ENCODE measurements at regions not wholly inside any gene's neighbourhood (a gene's known extent, or its start where the extent isn't known, plus 50 kb on each side); places are given as distances from the start of the nearest gene placed in this dataset.
"Not testable (repeated sequence)": the region's sequence is repeated elsewhere in the genome, so short reads cannot be mapped to it uniquely, and the experiment has no call there.

DNA sequence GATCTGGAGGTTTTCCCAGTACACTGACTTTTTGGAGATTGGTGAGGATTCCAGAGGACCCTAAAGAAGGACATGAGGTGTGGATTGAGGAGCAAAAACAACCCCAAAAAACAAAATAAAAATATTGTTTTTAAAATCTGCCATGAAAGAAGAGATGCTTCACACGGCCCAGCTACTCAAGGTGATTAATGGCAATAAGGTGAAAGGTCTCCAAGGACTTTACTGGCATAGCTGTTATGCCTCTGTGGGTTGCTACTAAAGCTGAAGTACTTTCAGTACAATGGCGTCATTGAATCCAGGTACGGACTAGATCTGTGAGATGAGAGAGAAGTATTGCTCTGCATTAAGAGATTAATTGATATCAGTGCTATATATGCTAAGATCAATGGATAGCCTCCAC lies 606.4 kb downstream of the TDRD15 start:
- no peak for DNase-seq

DNA sequence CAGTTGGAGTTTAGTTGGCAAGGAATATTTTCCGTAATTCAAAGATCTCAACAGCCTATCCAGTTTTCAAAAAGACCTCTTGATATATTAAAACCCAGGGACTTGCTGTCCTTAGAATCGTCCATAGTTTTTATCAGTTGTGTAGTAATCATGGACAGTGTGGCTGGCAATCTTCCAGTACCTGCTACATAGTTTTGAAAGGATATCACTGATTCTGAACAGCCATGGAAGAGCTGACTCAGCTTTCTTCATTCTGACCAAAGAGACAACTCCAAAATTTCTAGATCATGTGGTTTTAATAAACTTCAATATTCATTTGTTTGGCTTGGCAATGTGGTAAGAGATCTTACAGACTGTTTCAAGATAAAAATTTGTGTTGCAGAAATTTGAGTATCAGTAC lies 616.7 kb downstream of the TDRD15 start:
- no peak for DNase-seq

DNA sequence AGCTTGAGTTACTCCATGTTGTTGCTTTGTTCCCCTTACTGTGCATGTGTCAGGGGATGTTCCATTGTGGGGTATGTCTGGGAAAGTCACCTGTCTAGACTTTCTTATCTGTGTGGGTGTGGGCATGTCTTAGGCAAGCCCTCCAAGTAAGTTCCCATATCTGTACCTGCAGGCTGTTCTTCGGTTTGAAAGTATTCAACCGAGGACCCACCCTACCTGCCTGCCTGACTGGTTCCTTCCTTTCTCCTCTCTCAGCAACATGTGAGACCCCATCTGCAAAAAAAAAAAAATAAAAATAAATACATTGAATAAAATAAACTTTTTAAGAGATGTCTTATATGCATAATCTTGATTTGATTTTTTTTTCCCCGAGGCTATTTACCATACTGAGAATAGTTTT lies 622.7 kb downstream of the TDRD15 start:
- no peak for DNase-seq

DNA sequence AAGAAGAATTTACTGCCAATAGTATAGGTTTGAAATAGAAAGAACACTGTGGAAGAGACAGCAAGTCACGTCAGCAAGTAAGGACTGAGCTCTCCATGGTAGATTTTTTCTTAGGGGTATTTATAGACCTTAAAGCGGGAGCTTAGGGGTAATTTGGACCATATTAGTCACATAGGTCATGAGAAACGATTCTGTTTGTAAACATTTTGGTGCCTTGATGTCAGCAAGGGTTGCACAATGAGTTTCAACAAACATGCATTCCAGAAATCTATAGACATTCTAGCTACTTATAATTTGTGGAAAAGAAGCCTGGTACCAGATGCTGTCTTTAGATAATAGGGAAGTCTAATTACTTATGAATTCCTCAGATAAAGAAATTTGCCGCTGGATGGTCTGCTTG lies 624.7 kb downstream of the TDRD15 start:
- DNase-seq = no peak

DNA sequence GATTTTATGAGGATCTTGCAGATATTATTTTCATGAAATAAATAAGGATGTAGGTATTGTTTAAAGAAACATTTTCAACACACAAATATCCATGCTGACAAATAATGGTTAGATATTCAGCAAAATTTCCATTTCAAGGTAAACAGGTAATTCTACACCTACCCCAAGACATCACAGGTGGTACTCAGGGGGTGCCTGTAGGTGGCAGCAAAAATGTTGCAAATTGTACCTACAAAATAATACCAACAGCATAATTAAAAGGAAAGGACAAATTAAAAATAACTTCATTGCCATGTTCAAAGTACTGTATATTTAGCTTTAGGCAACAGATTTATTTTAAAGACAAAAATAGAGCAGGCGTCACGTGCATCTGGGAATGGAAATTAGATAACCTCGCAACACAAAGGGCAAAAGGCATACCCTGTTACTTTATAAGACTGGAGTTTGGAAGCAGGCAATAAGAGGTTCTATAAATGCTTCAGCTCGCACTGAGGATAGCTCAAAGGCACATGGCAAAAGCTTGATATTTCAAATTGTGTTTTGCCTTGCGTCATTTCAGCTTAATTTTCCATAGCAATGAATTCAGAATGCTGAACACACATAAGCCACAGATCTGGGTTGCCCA lies 630.5 kb downstream of the TDRD15 start:
- no peak for DNase-seq

DNA sequence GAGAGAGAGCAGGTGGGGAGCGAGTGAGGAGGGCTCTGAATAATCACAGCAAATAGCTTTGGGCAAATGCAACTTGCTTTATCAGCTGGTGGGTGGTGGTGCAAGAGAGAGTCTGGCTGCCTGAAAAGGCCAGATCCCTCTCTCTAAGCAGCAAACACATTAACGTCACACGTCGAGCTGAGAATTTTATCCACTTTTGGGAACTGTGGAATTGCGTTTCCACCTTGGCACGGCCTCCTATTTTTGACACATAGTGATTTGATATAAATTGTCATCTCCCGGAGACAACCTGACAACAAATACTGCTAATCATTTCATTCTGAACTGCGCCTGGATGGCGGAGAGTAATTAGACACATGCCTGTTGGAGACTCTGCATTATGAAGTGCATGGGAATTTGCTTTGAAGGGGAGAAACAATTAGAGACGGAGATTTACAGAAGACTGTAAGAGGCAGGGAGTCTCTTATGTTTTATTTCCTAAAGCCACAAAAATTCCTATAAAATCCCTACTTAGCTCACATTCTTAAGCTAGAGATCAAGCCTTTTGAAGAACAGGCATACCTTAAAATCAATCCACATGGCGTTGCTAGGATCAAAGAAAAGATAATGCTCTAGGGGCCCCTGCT lies 634.1 kb downstream of the TDRD15 start:
- no peak for DNase-seq

DNA sequence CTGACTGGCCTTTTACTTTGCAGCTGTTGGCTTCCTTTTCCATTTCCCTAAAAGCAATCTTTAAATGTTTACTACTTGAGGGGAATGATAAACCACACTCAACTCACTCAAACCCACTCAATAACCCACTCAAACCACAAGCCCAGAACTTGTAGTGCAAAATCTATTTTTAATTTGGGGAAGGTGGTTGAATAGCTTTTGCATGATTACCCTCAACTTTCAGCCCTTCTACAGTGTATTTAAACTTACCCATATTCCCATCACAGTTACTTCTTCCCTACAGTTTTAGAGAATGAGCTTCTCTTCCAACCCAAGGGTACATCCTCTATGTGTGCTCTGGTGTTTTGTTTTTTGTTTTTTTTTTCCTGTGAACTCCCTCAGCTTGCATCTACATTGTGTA lies 636.1 kb downstream of the TDRD15 start:
- peak; percentile 1 to 5 for DNase-seq

DNA sequence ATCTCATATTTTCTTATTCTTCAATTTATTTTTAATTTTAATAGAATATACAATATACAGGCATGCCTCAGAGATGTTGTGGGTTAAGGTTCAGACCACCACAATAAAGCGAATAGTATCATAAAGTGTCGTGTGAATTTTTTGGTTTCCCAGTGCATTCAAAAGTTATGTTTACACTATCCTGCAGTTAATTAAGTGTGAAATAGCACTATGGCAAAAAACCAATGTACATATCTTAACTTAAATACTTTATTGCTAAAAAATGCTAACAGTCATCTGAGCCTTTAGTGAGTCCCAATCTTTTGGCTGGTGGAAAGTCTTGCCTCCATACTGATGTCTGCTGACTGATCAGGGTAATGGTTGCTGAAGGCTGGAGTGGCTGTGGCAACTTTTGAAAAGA lies 637.6 kb downstream of the TDRD15 start:
- DNase-seq = no peak

DNA sequence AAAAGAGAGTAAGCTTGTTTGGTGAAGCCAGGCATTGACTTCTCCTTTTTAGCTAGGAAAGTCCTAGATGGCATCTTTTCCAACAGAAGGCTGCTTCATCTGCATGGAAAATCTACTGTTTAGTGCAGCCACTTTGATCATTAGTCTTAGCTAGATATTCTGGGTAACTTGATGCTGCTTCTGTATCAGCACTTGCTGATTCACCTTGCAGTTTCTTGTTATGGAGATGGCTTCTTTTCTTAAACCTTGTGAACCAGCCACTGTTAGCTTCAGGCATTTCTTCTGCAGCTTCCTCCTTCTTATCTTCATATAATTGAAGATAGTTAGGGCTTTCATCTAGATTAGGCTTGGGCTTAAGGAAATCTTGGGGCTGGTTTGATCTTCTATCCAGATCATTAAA lies 639.7 kb downstream of the TDRD15 start:
- DNase-seq = no peak

DNA sequence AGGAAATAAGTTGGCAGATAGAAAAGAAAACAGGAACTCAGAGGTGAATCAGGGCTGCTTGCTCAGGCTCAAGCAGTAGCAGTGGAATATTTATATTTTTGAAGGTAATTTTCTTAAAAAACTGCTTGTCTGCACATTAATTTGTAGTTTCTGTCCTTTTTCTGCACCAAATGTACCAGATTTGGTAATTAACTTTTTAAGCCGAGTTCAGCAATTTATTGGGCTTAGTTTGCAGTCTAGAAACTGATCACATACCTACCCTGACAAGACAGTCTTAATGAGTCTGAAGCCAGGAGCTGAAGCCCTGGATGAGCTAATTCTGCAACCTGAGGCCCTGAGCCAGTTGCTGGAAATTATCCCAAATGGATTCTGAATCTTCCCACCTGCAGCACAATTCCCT lies 647.0 kb downstream of the TDRD15 start:
- no peak for DNase-seq

DNA sequence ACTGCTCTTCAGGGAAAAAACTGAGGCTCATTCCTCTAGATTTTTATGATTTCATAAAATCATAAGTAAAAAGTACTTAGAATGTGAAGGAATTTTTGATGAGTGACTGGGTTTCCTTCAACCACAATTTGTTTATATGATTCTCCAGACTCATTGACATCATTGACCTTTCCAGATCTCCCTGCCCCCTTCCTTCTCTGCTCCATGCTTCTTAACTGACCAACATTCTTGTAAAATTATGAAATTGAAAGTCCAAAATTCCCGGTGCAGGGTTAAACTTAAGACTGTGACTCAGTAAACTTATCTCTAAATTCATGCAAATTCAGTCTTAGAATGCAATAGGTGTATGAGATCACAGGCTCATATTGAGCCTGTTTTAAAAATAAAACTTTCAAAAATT lies 648.9 kb downstream of the TDRD15 start:
- DNase-seq = no peak

DNA sequence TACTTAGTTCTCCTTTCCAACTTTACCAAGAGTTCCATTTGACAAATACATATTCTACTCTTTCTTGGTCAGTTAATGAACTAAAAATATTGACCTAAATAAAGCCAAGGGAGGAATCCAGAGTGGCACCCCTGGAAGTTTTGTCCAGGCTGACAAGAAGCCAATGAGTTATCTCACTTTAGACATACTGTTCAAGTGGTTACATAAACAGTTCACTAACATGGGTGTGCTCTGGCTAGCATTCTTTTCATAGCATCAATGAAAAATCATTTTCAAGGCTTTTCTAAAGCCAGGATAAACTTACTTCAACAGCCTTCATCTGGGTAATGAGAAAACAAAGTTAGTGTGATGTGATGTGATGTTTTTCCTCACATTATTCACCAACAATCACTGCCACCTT lies 649.4 kb downstream of the TDRD15 start:
- DNase-seq = no peak

DNA sequence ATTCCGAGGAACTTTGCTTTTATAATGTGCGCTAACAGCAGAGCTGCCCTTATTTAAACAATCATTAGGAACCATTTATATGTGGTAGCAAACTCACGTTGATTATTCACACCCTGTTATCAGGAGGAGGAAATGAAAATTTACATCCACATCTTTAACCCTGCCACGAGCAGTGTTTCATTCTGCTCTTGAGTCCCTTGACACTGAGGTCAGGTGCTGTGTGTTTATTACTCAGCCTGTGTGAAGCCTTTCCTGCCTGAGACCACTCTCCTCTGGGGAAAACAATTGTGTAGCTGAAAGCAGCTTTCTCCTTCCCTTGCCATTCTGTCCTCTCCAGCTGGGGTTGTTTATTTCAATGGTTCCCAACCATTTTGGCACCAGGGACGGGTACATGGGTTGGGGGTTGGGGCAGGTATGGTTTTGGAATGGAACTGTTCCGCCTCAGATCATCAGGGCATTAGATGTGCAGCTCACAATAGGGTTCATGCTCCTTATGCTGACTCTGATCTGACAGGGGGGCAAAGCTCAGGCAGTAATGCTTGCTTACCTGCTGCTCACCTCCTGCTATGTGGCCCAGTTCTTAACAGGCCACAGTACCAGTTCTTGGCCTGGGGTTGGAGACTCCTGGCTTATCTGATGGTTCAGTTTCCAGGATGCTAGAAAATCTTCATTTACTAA lies 651.1 kb downstream of the TDRD15 start:
- no peak for DNase-seq

DNA sequence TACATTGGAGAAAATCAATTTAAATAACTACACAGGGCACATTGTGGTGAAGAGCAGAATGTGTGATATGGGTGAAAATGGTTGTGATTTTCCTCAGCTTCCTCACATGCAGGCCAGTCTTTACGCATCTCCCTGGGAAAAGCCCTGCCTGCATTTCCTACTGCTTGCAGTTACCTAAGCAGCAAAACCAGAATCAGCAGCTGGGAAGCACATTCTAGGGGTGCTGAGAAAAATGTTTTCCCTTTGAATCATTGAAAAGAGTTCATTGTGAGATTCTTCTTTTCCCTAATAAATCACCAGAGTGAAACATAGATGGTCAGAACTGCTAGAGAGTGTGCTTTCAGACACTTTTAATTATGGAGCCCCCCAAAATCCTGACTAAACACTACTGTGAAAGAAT lies 656.0 kb downstream of the TDRD15 start:
- DNase-seq = no peak

DNA sequence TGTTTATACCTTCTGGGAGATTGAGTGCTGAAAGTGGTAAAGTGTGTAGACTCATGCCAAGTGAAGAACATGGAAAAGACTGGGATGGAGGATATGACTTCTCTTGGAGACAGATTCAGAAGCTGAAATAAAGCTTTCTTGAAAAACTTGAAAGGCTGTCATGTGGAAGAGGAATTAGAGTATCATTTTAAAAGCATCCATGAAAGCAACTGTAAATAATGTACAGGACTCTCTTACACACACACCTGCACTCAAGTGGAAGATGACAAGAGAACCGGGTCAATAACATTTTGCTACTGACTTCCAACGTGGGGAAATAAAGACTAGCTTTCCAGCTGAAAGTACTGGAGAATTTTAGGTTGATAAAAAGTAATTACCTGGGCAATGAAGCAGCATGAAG lies 658.2 kb downstream of the TDRD15 start:
- no peak for DNase-seq

DNA sequence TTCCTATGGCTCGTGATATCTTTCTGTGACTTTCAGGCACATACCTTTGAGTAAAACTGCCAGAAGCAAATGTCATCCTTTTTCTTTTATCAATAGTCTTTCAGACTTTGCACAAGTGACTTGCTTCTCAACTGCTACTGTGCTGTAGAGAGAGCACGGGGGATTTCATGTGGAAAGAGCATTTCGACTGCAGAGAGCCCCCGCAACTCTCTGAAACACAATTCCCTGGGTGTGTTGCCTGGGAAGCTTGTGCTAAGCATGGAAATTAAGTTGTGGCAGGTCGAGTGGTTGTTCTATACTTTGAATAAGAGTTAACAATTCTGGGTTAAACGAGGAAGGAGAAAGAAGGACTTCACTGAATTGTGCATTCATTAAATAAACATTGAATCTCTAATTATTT lies 659.1 kb downstream of the TDRD15 start:
- no peak for DNase-seq

DNA sequence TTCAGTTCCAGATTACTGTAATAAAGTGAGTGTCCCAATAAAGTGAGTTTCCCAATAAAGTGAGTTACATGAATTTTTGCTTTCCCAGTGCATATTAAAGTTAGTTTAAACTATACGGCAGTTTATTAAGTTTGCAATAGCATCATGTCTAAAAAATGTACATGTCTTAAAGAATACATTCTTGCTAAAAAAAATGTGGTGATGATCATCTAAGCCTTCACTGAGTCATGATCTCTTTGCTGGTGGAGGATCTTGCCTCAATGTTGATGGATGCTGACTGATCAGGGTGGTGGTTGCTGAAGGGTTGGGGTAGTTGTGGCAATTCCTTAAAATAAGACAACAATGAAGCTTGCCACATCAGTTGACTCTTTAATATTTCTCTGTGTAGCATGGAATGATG lies 664.2 kb downstream of the TDRD15 start:
- DNase-seq = no peak

DNA sequence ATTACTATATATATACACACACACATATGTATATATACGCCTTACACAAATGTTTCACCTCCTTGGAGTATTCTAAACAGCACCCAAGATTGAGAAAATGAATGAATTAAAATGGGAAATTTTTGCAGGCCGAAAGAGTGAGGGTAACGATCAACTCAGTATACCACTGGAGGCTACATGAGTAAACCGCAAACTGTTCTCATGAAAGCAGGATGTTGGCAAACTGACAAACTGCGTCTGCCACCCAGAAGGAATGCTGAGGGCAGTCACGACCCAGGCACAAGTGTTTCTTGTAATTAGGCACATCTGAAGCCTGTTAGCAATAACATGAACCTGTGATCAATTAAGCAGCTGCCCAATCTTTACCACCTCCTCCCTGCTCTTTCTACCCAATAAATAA lies 666.5 kb downstream of the TDRD15 start:
- not testable (repeated sequence) for DNase-seq

DNA sequence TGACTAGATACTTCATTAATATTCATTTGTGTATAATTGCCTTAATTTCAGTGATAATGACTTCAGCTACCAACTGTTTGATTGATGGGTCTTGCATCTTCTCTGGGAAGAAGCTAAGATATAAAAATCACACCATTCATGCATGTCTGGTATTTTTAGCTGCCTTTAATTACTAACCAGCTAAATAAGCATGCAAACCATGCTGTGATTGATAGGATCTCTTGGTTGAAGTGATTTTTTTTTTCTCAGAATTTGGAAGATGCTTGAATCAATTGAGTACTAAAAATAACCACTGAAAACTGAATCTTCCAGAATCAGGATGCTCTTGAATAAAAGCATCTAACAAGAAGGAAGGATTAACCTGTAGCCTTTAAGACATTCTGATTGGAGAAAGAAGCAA lies 668.8 kb downstream of the TDRD15 start:
- DNase-seq = no peak

DNA sequence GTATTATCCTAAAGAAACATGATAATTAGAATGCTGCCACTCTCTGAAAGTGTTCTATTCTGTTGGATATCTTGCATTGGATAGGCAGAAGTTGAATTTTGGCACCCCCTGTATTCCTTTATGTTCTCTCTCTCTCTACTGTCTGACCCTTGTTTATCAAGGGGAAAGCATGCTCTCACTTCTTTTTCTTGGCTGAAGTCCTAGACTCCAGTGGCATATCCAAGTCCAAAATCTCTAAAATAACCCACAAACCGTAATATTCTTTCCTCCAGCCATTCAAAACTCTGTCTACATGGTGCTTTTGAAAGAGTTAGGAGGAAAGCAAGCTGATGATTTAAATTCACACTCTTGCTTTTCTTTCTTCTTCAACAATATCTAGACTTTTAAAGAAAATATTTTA lies 669.7 kb downstream of the TDRD15 start:
- DNase-seq = no peak

DNA sequence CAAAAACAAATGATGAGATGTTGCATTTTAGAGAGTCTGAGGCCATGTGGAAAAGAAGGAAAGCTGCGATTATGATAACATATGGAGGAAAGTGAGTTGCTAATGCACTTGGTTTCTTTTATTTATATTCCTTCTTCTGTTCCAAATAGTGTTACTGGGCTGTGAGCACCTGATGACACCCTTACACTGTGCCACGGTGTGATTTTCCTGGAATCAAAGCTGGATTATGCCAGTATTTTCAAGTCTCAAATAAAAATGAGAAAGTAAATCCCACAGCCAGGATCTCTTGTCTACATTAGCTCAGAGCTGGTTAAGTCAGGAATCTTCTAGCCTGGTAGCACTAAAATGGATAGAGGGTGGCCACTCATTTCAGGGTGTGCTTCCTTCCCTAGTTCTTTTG lies 670.8 kb downstream of the TDRD15 start:
- DNase-seq = no peak

DNA sequence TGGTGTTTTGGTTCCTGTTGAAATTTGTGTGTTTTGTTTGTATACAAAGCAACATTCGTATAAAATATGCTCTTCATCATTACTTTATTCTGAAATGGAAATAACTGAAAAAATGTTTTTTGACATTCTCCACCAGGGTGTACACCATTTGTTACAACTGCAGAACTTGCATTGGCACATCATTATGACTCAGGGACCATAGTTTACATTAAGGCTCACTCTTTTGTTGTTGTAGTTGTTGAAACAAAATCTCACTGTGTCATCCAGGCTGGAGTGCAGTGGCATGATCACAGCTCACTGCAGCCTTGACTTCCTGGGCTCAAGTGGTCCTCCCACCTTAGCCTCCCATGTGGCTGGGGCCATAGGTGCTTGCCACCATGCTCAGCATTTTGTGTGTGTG lies 676.6 kb downstream of the TDRD15 start:
- no peak for DNase-seq

DNA sequence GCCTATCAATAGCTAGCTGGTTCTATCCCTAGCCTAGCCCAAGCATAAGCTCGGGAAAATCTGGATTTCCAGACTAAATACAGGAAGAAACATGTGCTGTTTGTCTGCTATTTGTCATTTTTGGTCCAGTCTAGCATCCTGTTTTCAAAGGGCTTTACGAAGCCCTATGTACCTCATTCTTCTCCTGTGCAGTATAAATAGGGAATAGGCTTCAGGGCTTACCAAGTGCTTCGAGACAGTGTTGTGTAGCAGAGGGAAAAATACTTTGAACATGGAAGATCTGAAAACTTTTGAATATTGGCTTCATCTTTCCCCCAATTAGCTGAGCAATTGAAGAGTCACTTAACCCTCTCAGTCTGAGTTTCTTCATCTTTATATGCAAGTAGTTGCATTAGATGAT lies 679.8 kb downstream of the TDRD15 start:
- DNase-seq = no peak

DNA sequence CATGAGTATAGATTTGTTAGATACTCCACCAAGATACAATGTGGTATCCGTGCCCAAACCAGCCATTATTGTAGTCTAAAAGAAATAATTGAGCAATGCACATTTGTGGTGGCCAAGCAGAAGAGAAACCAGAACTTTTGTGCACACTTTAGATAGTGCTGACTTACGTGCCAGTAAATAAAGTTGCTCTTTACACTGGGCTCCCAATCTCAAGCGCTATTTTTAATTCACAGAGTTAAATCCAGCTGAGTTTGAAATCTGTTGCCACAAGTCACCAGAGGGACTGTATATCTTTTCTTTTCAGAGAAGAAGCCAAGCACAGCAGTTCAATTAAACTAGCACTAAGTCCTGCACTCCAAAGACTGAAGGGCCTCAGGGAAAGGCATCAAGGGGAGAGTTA lies 680.4 kb downstream of the TDRD15 start:
- DNase-seq = no peak

DNA sequence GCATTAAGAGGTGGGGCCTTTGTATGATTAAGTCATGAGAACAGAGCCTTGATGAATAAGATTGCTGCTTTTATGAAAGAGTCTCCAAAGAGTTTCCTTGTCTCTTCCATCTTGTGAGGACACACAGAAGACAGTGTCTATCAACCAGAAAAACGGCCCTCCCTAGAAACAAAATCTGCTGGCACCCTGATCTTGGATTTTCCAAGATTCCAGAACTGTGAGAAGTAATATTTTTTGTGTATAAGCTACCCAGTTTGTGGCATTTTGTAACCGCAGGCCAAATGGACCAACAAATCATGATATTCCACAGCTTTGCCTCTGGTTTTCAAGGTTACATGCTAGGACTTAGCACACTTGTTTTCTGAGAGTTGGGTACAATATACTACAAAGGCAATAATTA lies 687.8 kb downstream of the TDRD15 start:
- no peak for DNase-seq
